Endothelial cell of umbilical vein (primary cell): ENCODE measurements at regions not wholly inside any gene's neighbourhood (a gene's known extent, or its start where the extent isn't known, plus 50 kb on each side); places are given as distances from the start of the nearest gene placed in this dataset.

Experiments used
- BruUV-seq: library from RNA; stranded (reverse); fragments of 400-500 nt; replicated peaks from 2 replicates; lab custom pipeline; 2021; lab: Mats Ljungman, UMichigan
- CTCF ChIA-PET: fragments of 300-600, 350-600 bp; sonication (Branson Sonifier 250); formaldehyde crosslinking; loops from one replicate; lab custom pipeline; 2021; ENCODE audit warnings: antibody characterized with exemption, inconsistent platforms; lab: Charles Lee
- POLR2A ChIA-PET: fragments of 300-600, 350-600 bp; sonication (Branson Sonifier 250); formaldehyde crosslinking; loops from one replicate; lab custom pipeline; 2021; ENCODE audit warnings: antibody characterized with exemption, inconsistent platforms; lab: Charles Lee
- DNase-seq: peaks from one replicate; pipeline ENCODE4 v3.0.0-alpha.2; 2011; ENCODE audit warnings: low read depth, low spot score
- FAIRE-seq: peaks from 2 replicates; lab custom pipeline; 2011; peaks lifted over from hg19 to GRCh38; lab: Jason Lieb, UNC
- H2AFZ ChIP-seq: 2 replicates; pipeline ENCODE4 v1.6.0; 2012; ENCODE audit warnings: low read depth, low read length, control low read depth, inconsistent platforms
- H3K27ac ChIP-seq: 2 replicates; pipeline ENCODE4 v1.5.1; 2011; ENCODE audit warnings: low read depth, mild to moderate bottlenecking, control low read depth, low read length, moderate library complexity; ENCODE audit not compliant: insufficient read depth
- H3K27me3 ChIP-seq, 2 experiments: 2 replicates each; pipeline versions ENCODE4 v1.6.0 to v1.6.1; 2011; ENCODE audit warnings: low read length in 2 of 2, mixed read lengths in 1 of 2; ENCODE audit not compliant: control insufficient read depth in 2 of 2, insufficient read depth in 2 of 2
- H3K36me3 ChIP-seq, 2 experiments: 2 replicates in 1 of 2; 3 replicates in 1 of 2; pipeline ENCODE4 v1.5.1; 2011; ENCODE audit warnings: low read length in 2 of 2, mild to moderate bottlenecking in 1 of 2, moderate library complexity in 1 of 2; ENCODE audit not compliant: control insufficient read depth in 2 of 2, insufficient read depth in 2 of 2; ENCODE audit errors: extremely low read depth in 1 of 2
- H3K4me1 ChIP-seq: 3 replicates; pipeline ENCODE4 v1.5.1; 2011; ENCODE audit warnings: mild to moderate bottlenecking, low read length; ENCODE audit not compliant: control insufficient read depth, insufficient read depth; ENCODE audit errors: extremely low read depth
- H3K4me2 ChIP-seq: 2 replicates; pipeline ENCODE4 v1.6.1; 2011; ENCODE audit warnings: low read length, control low read depth, mixed read lengths; ENCODE audit not compliant: insufficient read depth
- H3K4me3 ChIP-seq, 3 experiments: fragments of 200-600 bp in 1 of 3; sonication (generic), shearing (Covaris generic) in 1 of 3; replicated peaks in 1 of 3; 2 replicates each; pipeline ENCODE4 v1.5.1; 2011 to 2016; ENCODE audit warnings: control low read depth in 3 of 3, low read length in 3 of 3, mild to moderate bottlenecking in 2 of 3, inconsistent platforms in 1 of 3, low read depth in 1 of 3, moderate library complexity in 1 of 3; ENCODE audit not compliant: insufficient read depth in 1 of 3
- H3K79me2 ChIP-seq: 2 replicates; pipeline ENCODE4 v1.6.0; 2012; ENCODE audit warnings: low read length, inconsistent platforms; ENCODE audit not compliant: control insufficient read depth, insufficient read depth
- H3K9ac ChIP-seq: replicated peaks from 2 replicates; pipeline ENCODE3; 2011; ENCODE audit warnings: low read length, control low read depth; ENCODE audit not compliant: insufficient read depth; ENCODE audit errors: extremely low read depth
- H3K9me1 ChIP-seq: replicated peaks from 3 replicates; pipeline ENCODE4 v1.6.0; 2011; ENCODE audit warnings: mild to moderate bottlenecking, low read length; ENCODE audit not compliant: control insufficient read depth, insufficient read depth; ENCODE audit errors: extremely low read depth
- H3K9me3 ChIP-seq: replicated peaks from 2 replicates; pipeline ENCODE4 v1.5.1; 2012; ENCODE audit warnings: low read length, inconsistent platforms; ENCODE audit not compliant: control insufficient read depth, insufficient read depth
- H4K20me1 ChIP-seq: replicated peaks from 2 replicates; pipeline ENCODE3; 2011; ENCODE audit warnings: mild to moderate bottlenecking, low read length; ENCODE audit not compliant: control insufficient read depth, insufficient read depth; ENCODE audit errors: extremely low read depth
- CTCF ChIP-seq, 2 donors: IDR thresholded peaks; 1 replicate in 1 of 2; 2 replicates in 1 of 2; pipeline ENCODE4 v1.5.1; 2011; ENCODE audit warnings: low read length in 2 of 2, mild to moderate bottlenecking in 2 of 2, moderate library complexity in 2 of 2, control low read depth in 1 of 2, inconsistent platforms in 1 of 2, low read depth in 1 of 2; ENCODE audit not compliant: insufficient read depth in 1 of 2; ENCODE audit errors: extremely low read depth in 1 of 2
- EZH2 ChIP-seq: IDR thresholded peaks from 2 replicates; pipeline ENCODE4 v1.6.1; 2012; ENCODE audit warnings: borderline replicate concordance, low read depth, mild to moderate bottlenecking, moderate library complexity, low read length, inconsistent platforms; ENCODE audit not compliant: severe bottlenecking
- FOS ChIP-seq: IDR thresholded peaks from 2 replicates; pipeline ENCODE4 v1.6.1; 2011; ENCODE audit warnings: mild to moderate bottlenecking, low read length, moderate library complexity, borderline replicate concordance; ENCODE audit not compliant: insufficient read depth
- GATA2 ChIP-seq: IDR thresholded peaks from 2 replicates; pipeline ENCODE4 v1.7.0; 2011; ENCODE audit warnings: low read depth, mild to moderate bottlenecking, moderate library complexity, mixed read lengths, low read length; ENCODE audit not compliant: insufficient read length, insufficient read depth
- JUN ChIP-seq: IDR thresholded peaks from 2 replicates; pipeline ENCODE4 v1.6.1; 2011; ENCODE audit warnings: borderline replicate concordance, low read depth; ENCODE audit not compliant: insufficient read length, insufficient read depth
- MYC ChIP-seq: IDR thresholded peaks from one replicate; pipeline ENCODE4 v1.6.1; 2011; ENCODE audit warnings: mild to moderate bottlenecking, low read depth, low read length
- POLR2A ChIP-seq: IDR thresholded peaks from 2 replicates; pipeline ENCODE4 v1.6.1; 2012; ENCODE audit warnings: low read depth, mild to moderate bottlenecking, control low read depth, low read length
- POLR2AphosphoS5 ChIP-seq: IDR thresholded peaks from 2 replicates; pipeline ENCODE4 v1.6.1; 2012; ENCODE audit warnings: low read depth, mild to moderate bottlenecking, control low read depth, low read length, moderate library complexity; ENCODE audit not compliant: insufficient read depth
- dilution Hi-C: fragments of 300-500 bp; cut with MboI; formaldehyde crosslinking; loops from one replicate; pipeline ENCODE4 v1.15.0; 2019; ENCODE audit warnings: low sequenced_read_pairs; ENCODE audit not compliant: extremely low pct_ligation_motif_present
- intact Hi-C: fragments of 100-400 bp; cut with micrococcal nuclease; formaldehyde crosslinking; loops from one replicate; pipeline ENCODE4 v1.10.0; 2022
- TF ChIP-seq, protein P1 (sequence below): IDR thresholded peaks from 2 replicates; pipeline ENCODE4 v1.6.1; 2011; ENCODE audit not compliant: insufficient read depth, insufficient read length

DNA sequence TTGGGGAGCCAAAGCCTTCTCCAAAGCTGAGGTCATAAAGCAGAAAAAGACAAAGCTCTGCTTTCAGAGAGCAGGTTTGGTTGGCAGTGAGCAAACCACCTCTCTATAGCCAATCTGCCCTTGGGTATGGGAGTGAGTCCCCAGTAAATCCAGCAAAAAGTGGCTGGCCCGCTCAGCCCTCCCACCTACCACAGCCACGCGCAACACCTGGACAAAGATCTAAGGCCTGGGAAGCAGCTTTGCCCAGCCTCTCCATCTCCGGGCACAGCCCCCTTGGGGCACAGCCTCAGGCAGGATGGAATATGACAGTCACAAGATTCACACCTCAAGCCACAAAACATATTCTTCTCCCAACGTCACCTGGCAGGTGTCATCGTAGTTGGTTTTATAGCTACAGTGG, 211.7 kb upstream of the EEA1 start:
- H3K27ac ChIP-seq = no peak overlapping the region
- no peak overlapping the region for H2AFZ ChIP-seq
- no TSS peak for BruUV-seq
- H3K9ac ChIP-seq = no peak overlapping the region
- dilution Hi-C loops (no loop called here), intact Hi-C loops (no loop called here)
- H3K4me1 ChIP-seq = peaks cover 3% of the 10 kb centered on the region
- DNase-seq (no peak), FAIRE-seq (no peak)
- no peak for TF ChIP-seq EZH2
- no peak for TF ChIP-seq MYC
- TF ChIP-seq, protein P1, sequence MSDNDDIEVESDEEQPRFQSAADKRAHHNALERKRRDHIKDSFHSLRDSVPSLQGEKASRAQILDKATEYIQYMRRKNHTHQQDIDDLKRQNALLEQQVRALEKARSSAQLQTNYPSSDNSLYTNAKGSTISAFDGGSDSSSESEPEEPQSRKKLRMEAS = no peak
- no peak for TF ChIP-seq JUN
- TF ChIP-seq GATA2 = no peak
- TF ChIP-seq POLR2AphosphoS5 = no peak
- no peak for TF ChIP-seq CTCF (IDR thresholded peaks at IDR 0.05; ENCODE audit: extremely low read depth in 1 of 2, insufficient read depth in 1 of 2, low read depth in 1 of 2, low read length in 2 of 2)
- no peak for TF ChIP-seq FOS
- no peak for TF ChIP-seq POLR2A
- H3K36me3 ChIP-seq = no peaks in the 10 kb centered on the region
- no peak overlapping the region for H3K4me2 ChIP-seq
- no peak overlapping the region for H3K4me3 ChIP-seq
- H3K27me3 ChIP-seq = no peaks in the 10 kb centered on the region
- H3K9me1 ChIP-seq = no peaks in the 10 kb centered on the region
- H3K79me2 ChIP-seq = no peaks in the 10 kb centered on the region
- no peaks in the 10 kb centered on the region for H4K20me1 ChIP-seq
- ChIA-PET CTCF (interaction anchor here (0.7 to 1.1 kb wide), 2 partner anchors 13 to 18 kb away, joined by 3 to 4 read pairs; no protein-coding TSS in a partner anchor), POLR2A (no interaction called here)
- H3K9me3 ChIP-seq = no peaks in the 10 kb centered on the region
